Ascending aorta (tissue), 2 donors: ENCODE measurements at regions not wholly inside any gene's neighbourhood (a gene's known extent, or its start where the extent isn't known, plus 50 kb on each side); places are given as distances from the start of the nearest gene placed in this dataset.

Experiments used
- DNase-seq, 2 donors: peaks; one replicate each; pipeline ENCODE4 v3.0.0-alpha.2; 2019; ENCODE audit warnings: low spot score in 2 of 2
- H3K27ac ChIP-seq, 2 donors: fragments of 200-600 bp; sonication (generic); one replicate each; pipeline ENCODE4 v1.5.1; 2016 to 2017; ENCODE audit warnings: mild to moderate bottlenecking in 1 of 2
- H3K27me3 ChIP-seq: fragments of 200-600 bp; sonication (generic); one replicate; pipeline ENCODE4 v1.5.1; 2017
- H3K36me3 ChIP-seq, 2 donors: fragments of 200-600 bp; sonication (generic); one replicate each; pipeline ENCODE4 v1.5.1; 2016
- H3K4me1 ChIP-seq, 2 donors: fragments of 200-600 bp; sonication (generic); one replicate each; pipeline ENCODE4 v1.5.1; 2016 to 2017; ENCODE audit warnings: mild to moderate bottlenecking in 1 of 2
- H3K4me3 ChIP-seq, 2 donors: fragments of 200-600 bp; sonication (generic); one replicate each; pipeline ENCODE4 v1.5.1; 2016 to 2017; ENCODE audit warnings: mild to moderate bottlenecking in 1 of 2
- H3K9me3 ChIP-seq, 2 donors: fragments of 200-600 bp; sonication (generic); one replicate each; pipeline ENCODE4 v1.5.1; 2016
- CTCF ChIP-seq, 3 experiments: fragments of 200-600 bp in 2 of 3; fragments of 450-650 bp in 1 of 3; sonication (generic) in 2 of 3; IDR thresholded peaks; one replicate each; pipeline ENCODE4 v1.5.1; 2016 to 2019; ENCODE audit warnings: antibody characterized with exemption in 3 of 3, mild to moderate bottlenecking in 1 of 3, moderate library complexity in 1 of 3
- intact Hi-C: fragments of 100-400 bp; cut with DNase I; formaldehyde crosslinking; loops from one replicate; pipeline ENCODE4 v1.15.1; 2023

GRCh38 chr10:44014644-44015250 is 366.1 kb upstream of the ZNF32 start:
- no peak for TF ChIP-seq CTCF (IDR thresholded peaks at IDR 0.05)

DNA sequence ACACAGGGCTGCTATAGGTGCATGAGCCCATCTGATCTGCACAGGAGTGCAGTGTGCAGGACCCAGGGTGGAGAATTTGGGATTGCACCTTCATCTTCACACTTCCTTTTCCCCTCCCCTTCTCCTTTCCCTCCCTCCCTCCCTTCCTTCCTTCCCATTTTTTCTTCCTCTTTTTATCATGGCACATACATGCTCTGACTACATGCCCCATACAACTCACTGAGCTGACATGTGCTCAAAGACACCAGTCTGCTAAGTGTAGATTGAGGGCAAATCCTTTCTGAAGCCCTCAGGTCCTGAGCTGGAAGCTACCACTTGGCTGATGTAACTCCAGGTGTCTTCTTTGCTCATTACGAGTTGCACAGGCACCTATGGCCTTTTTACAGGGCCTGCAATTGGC is 365.3 kb upstream of the ZNF32 start:
- DNase-seq, result no peak
- H3K9me3 ChIP-seq, result no peaks in the 10 kb centered on the region
- no peak overlapping the region for H3K4me3 ChIP-seq
- no peaks in the 10 kb centered on the region for H3K36me3 ChIP-seq
- H3K4me1 ChIP-seq, result peaks cover 12 to 25% of the 10 kb centered on the region in 2 donors
- no peaks in the 10 kb centered on the region for H3K27me3 ChIP-seq
- no peak for TF ChIP-seq CTCF (IDR thresholded peaks at IDR 0.05)
- intact Hi-C loops, result no loop called here
- no peak overlapping the region for H3K27ac ChIP-seq

More at GRCh38 chr10:44014644-44015250, 366.1 kb upstream of the ZNF32 start:
- no peaks in the 10 kb centered on the region for H3K27me3 ChIP-seq
- H3K4me1 ChIP-seq, result peaks cover 12 to 25% of the 10 kb centered on the region in 2 donors
- no peaks in the 10 kb centered on the region for H3K9me3 ChIP-seq
- no peak for DNase-seq
- intact Hi-C loops, result loop anchor here (5.0 kb wide), 2 partner anchors 52 to 322 kb away; no protein-coding TSS in a partner anchor
- no peak overlapping the region for H3K4me3 ChIP-seq
- H3K36me3 ChIP-seq, result no peaks in the 10 kb centered on the region
- no peak overlapping the region for H3K27ac ChIP-seq

- H3K9me3 ChIP-seq, result no peaks in the 10 kb centered on the region
- no peak overlapping the region for H3K4me3 ChIP-seq
- intact Hi-C loops, result no loop called here
- no peak for TF ChIP-seq CTCF (IDR thresholded peaks at IDR 0.05)
- no peaks in the 10 kb centered on the region for H3K36me3 ChIP-seq
- H3K27ac ChIP-seq, result no peak overlapping the region
- H3K4me1 ChIP-seq, result peaks cover 12 to 24% of the 10 kb centered on the region in 2 donors
- no peak for DNase-seq
- H3K27me3 ChIP-seq, result no peaks in the 10 kb centered on the region
These were observed 364.2 kb upstream of the ZNF32 start for GRCh38 chr10:44012921-44013320.

DNA sequence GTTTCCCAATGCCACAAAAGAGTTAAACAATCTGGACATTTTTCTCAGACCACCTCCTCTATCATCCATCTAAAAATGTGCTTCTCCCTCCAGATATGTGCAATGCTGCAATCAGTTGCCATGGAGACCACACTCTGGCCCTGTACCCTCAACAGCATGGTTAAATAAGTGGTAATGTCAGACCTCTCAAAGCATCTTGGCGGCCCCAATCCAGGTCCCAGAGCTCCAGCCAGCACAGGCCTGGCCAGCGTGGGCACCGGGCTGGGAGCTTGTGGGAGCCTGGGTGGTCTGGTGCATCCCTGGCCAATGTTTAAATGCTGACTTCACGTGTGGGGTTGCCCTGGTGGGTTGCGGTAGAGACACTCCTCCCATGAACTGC is 362.9 kb upstream of the ZNF32 start:
- Histone ChIP-seq H3K27ac (no peak overlapping the region), H3K9me3 (no peaks in the 10 kb centered on the region), H3K27me3 (no peaks in the 10 kb centered on the region), H3K36me3 (no peaks in the 10 kb centered on the region), H3K4me3 (no peak overlapping the region), H3K4me1 (peaks cover 6 to 13% of the 10 kb centered on the region in 2 donors)
- intact Hi-C loops, result no loop called here
- TF ChIP-seq CTCF (IDR thresholded peaks at IDR 0.05), result no peak
- DNase-seq, result no peak

GRCh38 chr10:44010873-44011602 is 362.4 kb upstream of the ZNF32 start:
- no peak for DNase-seq
- H3K4me1 ChIP-seq, result peaks cover 6 to 7% of the 10 kb centered on the region in 2 donors
- no peak overlapping the region for H3K4me3 ChIP-seq
- no peak for TF ChIP-seq CTCF (IDR thresholded peaks at IDR 0.05)
- H3K9me3 ChIP-seq, result no peaks in the 10 kb centered on the region
- peak overlapping the region in 1 of 2 donors; percentile 20 for H3K27ac ChIP-seq
- no peaks in the 10 kb centered on the region for H3K27me3 ChIP-seq
- intact Hi-C loops, result no loop called here
- H3K36me3 ChIP-seq, result no peaks in the 10 kb centered on the region
